OCI-LY1 (cell line): ENCODE measurements at regions not wholly inside any gene's neighbourhood (a gene's known extent, or its start where the extent isn't known, plus 50 kb on each side); places are given as distances from the start of the nearest gene placed in this dataset.

Experiments
- H2AFZ ChIP-seq: fragments of 200-600 bp; sonication (generic), shearing (Covaris generic); 2 replicates; pipeline ENCODE4 v1.6.0; 2014; ENCODE audit warnings: antibody characterized with exemption, mild to moderate bottlenecking, low read length
- H3F3A ChIP-seq: fragments of 200-600 bp; sonication (generic), shearing (Covaris generic); 2 replicates; pipeline ENCODE4 v1.6.0; 2014; ENCODE audit warnings: mild to moderate bottlenecking, antibody characterized with exemption, low read length, moderate library complexity; ENCODE audit not compliant: insufficient read depth
- H3K27ac ChIP-seq: fragments of 200-600 bp; sonication (generic); 2 replicates; pipeline ENCODE4 v1.5.1; 2014; ENCODE audit warnings: low read length, mixed run types, mild to moderate bottlenecking, low read depth; ENCODE audit not compliant: poor library complexity, severe bottlenecking
- H3K27me3 ChIP-seq: fragments of 200-600 bp; sonication (generic); 2 replicates; pipeline ENCODE4 v1.6.0; 2014; ENCODE audit warnings: antibody characterized with exemption, mild to moderate bottlenecking, low read length, moderate library complexity; ENCODE audit not compliant: insufficient read depth
- H3K36me3 ChIP-seq: fragments of 200-600 bp; sonication (generic); 2 replicates; pipeline ENCODE4 v1.6.1; 2014; ENCODE audit warnings: mild to moderate bottlenecking, antibody characterized with exemption, low read length, moderate library complexity, mixed read lengths; ENCODE audit not compliant: insufficient read depth
- H3K4me1 ChIP-seq: fragments of 200-600 bp; sonication (generic); 2 replicates; pipeline ENCODE4 v1.5.1; 2014; ENCODE audit warnings: mild to moderate bottlenecking, low read length, moderate library complexity; ENCODE audit not compliant: insufficient read depth, severe bottlenecking
- H3K4me2 ChIP-seq: fragments of 200-600 bp; sonication (generic), shearing (Covaris generic); 2 replicates; pipeline ENCODE4 v1.6.1; 2014; ENCODE audit warnings: low read length
- H3K4me3 ChIP-seq: fragments of 200-600 bp; sonication (generic); 2 replicates; pipeline ENCODE4 v1.5.1; 2014; ENCODE audit warnings: low read length, low read depth, mild to moderate bottlenecking, mixed read lengths; ENCODE audit not compliant: poor library complexity, severe bottlenecking
- H3K79me2 ChIP-seq: fragments of 200-600 bp; shearing (Covaris generic); 2 replicates; pipeline ENCODE4 v1.6.1; 2016; ENCODE audit warnings: mixed run types, low read length, mixed read lengths; ENCODE audit not compliant: insufficient read depth
- H3K9ac ChIP-seq: fragments of 200-600 bp; sonication (generic), shearing (Covaris generic); 2 replicates; pipeline ENCODE4 v1.6.1; 2014; ENCODE audit warnings: mild to moderate bottlenecking, low read length, mixed read lengths
- H3K9me2 ChIP-seq: fragments of 200-600 bp; sonication (generic), shearing (Covaris generic); 2 replicates; pipeline ENCODE4 v1.6.1; 2014; ENCODE audit warnings: low read depth, mild to moderate bottlenecking, low read length, mixed read lengths
- H3K9me3 ChIP-seq: fragments of 200-600 bp; shearing (Covaris generic); 2 replicates; pipeline ENCODE4 v1.6.1; 2014; ENCODE audit warnings: low read length, mixed read lengths
- H4K20me1 ChIP-seq: fragments of 200-600 bp; sonication (generic), shearing (Covaris generic); 2 replicates; pipeline ENCODE4 v1.6.0; 2016; ENCODE audit warnings: mild to moderate bottlenecking, low read length; ENCODE audit not compliant: insufficient read depth
- CTCF ChIP-seq: fragments of 200-600 bp; sonication (generic), shearing (Covaris generic); IDR thresholded peaks from 2 replicates; pipeline ENCODE4 v1.5.1; 2017; ENCODE audit warnings: mild to moderate bottlenecking, antibody characterized with exemption, low read length, moderate library complexity, mixed read lengths
- EZH2 ChIP-seq: fragments of 200-600 bp; sonication (generic), shearing (Covaris generic); IDR thresholded peaks from 2 replicates; pipeline ENCODE4 v1.8.0; 2017; ENCODE audit warnings: borderline replicate concordance, mixed run types, mild to moderate bottlenecking, antibody characterized with exemption, low read length, moderate library complexity, mixed read lengths

GRCh38 chr18:53701697-53702096, 522.8 kb downstream of the MBD2 start:
- TF ChIP-seq EZH2, result no peak
- no peak for TF ChIP-seq CTCF

GRCh38 chr18:53698907-53699306, 525.6 kb downstream of the MBD2 start:
- no peak overlapping the region for H3K4me3 ChIP-seq
- no peaks in the 10 kb centered on the region for H4K20me1 ChIP-seq
- H2AFZ ChIP-seq, result no peak overlapping the region

More at GRCh38 chr18:53701697-53702096, 522.8 kb downstream of the MBD2 start:
- Histone ChIP-seq H3K9me2 (no peaks in the 10 kb centered on the region), H3K9me3 (no peaks in the 10 kb centered on the region), H2AFZ (no peak overlapping the region), H3K4me3 (no peak overlapping the region), H3K36me3 (no peaks in the 10 kb centered on the region), H4K20me1 (no peaks in the 10 kb centered on the region), H3K79me2 (no peaks in the 10 kb centered on the region), H3K9ac (no peak overlapping the region), H3K4me1 (no peaks in the 10 kb centered on the region), H3F3A (no peaks in the 10 kb centered on the region), H3K4me2 (no peak overlapping the region), H3K27me3 (no peaks in the 10 kb centered on the region), H3K27ac (no peak overlapping the region)

GRCh38 chr18:53689886-53690285, 534.6 kb downstream of the MBD2 start:
- H3K4me3 ChIP-seq, result no peak overlapping the region
- no peak overlapping the region for H3K9ac ChIP-seq
- no peaks in the 10 kb centered on the region for H3K4me1 ChIP-seq
- H3K79me2 ChIP-seq, result no peaks in the 10 kb centered on the region
- no peaks in the 10 kb centered on the region for H3K9me3 ChIP-seq
- H3K36me3 ChIP-seq, result no peaks in the 10 kb centered on the region
- H3K27me3 ChIP-seq, result no peaks in the 10 kb centered on the region
- no peaks in the 10 kb centered on the region for H3F3A ChIP-seq
- no peaks in the 10 kb centered on the region for H4K20me1 ChIP-seq
- H3K27ac ChIP-seq, result no peak overlapping the region
- H2AFZ ChIP-seq, result no peak overlapping the region
- H3K4me2 ChIP-seq, result no peak overlapping the region
- TF ChIP-seq CTCF (no peak), EZH2 (no peak)
- H3K9me2 ChIP-seq, result no peaks in the 10 kb centered on the region

More at GRCh38 chr18:53698907-53699306, 525.6 kb downstream of the MBD2 start:
- Histone ChIP-seq H3F3A (no peaks in the 10 kb centered on the region), H3K9me3 (no peaks in the 10 kb centered on the region), H3K36me3 (no peaks in the 10 kb centered on the region), H3K9me2 (no peaks in the 10 kb centered on the region), H3K27ac (no peak overlapping the region), H3K4me1 (no peaks in the 10 kb centered on the region), H3K9ac (no peak overlapping the region), H3K27me3 (no peaks in the 10 kb centered on the region), H3K79me2 (no peaks in the 10 kb centered on the region), H3K4me2 (no peak overlapping the region)
- no peak for TF ChIP-seq EZH2
- TF ChIP-seq CTCF, result peak; percentile 53
